ENCODE measurements at regions not wholly inside any gene's neighbourhood (a gene's known extent, or its start where the extent isn't known, plus 50 kb on each side); places are given as distances from the start of the nearest gene placed in this dataset.

GRCh38 chr2:105545730-105546627 lies 147.1 kb upstream of the FHL2 start:
- Mint-ChIP-seq H3K4me1 (ENCODE audit: low read depth) (peaks cover 10% of the 10 kb centered on the region), H3K9me3 (no peaks in the 10 kb centered on the region), H3K36me3 (ENCODE audit: low read depth) (no peaks in the 10 kb centered on the region), H3K27ac (no peak overlapping the region), H3K27me3 (ENCODE audit: insufficient read depth) (peaks cover 20% of the 10 kb centered on the region), H3K4me3 (no peak overlapping the region)
- TF ChIP-seq CTCF (IDR thresholded peaks at IDR 0.05): peak; percentile 94
- DNase-seq: peak; percentile 60

DNA sequence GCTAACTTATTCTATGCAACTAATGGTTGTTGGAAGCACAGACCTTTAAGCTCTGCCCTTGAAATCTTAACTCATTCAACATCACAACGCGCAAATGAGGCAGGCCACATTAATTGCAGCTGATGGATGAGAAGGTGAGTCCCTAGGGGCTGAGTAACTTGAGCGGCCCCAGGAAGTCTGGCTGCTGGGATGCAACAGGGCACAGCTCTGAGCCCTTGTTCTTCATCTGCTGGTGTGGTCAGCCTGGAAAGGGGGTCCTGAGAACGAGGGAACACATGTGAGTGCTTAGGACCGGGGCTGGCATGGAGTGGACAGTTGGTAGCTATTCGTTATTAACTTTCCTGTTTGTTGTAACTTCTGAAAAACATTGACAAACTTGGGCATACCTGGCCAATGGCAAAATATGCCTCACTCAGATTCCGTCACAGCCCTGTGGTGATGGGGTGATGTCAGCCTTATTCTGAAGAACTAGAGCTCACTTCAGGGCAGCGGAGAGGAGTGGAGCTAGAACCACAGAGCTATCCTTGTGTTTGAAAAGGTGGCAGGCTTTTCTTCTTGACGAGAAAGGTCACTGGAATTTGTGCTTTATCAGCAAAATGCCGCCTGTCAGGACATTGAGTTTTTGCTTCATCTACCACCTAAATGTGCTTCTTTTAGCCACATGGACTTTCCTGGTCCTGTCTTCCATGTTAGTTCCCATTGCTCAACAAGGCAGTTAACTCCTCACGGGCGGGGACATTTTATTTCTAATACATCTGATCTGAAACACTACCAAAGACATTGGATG lies 145.9 kb upstream of the FHL2 start:
- TF ChIP-seq CTCF (IDR thresholded peaks at IDR 0.05): no peak
- Mint-ChIP-seq H3K36me3 (ENCODE audit: low read depth) (no peaks in the 10 kb centered on the region), H3K9me3 (no peaks in the 10 kb centered on the region), H3K4me1 (ENCODE audit: low read depth) (peaks cover 21% of the 10 kb centered on the region), H3K4me3 (no peak overlapping the region), H3K27ac (no peak overlapping the region), H3K27me3 (ENCODE audit: insufficient read depth) (peaks cover 17% of the 10 kb centered on the region)
- no peak for DNase-seq

GRCh38 chr2:105541189-105542050 lies 142.6 kb upstream of the FHL2 start:
- no peak for TF ChIP-seq CTCF (IDR thresholded peaks at IDR 0.05)
- no peaks in the 10 kb centered on the region for H3K9me3 Mint-ChIP-seq
- DNase-seq: no peak

GRCh38 chr2:105540642-105541041 lies 141.8 kb upstream of the FHL2 start:
- TF ChIP-seq CTCF (IDR thresholded peaks at IDR 0.05): no peak
- peaks cover 21% of the 10 kb centered on the region for H3K4me1 Mint-ChIP-seq (ENCODE audit: low read depth)
- no peak overlapping the region for H3K4me3 Mint-ChIP-seq
- H3K27ac Mint-ChIP-seq: no peak overlapping the region
- DNase-seq: no peak
- H3K36me3 Mint-ChIP-seq (ENCODE audit: low read depth): no peaks in the 10 kb centered on the region
- no peaks in the 10 kb centered on the region; the same call in 1 of the 2 replicates for H3K9me3 Mint-ChIP-seq
- H3K27me3 Mint-ChIP-seq (ENCODE audit: insufficient read depth): peaks cover 27% of the 10 kb centered on the region

More at GRCh38 chr2:105541189-105542050, 142.6 kb upstream of the FHL2 start:
- H3K4me1 Mint-ChIP-seq (ENCODE audit: low read depth): peaks cover 21% of the 10 kb centered on the region
- no peak overlapping the region for H3K4me3 Mint-ChIP-seq
- no peaks in the 10 kb centered on the region for H3K36me3 Mint-ChIP-seq (ENCODE audit: low read depth)
- H3K27me3 Mint-ChIP-seq (ENCODE audit: insufficient read depth): peaks cover 23% of the 10 kb centered on the region
- H3K27ac Mint-ChIP-seq: no peak overlapping the region

DNA sequence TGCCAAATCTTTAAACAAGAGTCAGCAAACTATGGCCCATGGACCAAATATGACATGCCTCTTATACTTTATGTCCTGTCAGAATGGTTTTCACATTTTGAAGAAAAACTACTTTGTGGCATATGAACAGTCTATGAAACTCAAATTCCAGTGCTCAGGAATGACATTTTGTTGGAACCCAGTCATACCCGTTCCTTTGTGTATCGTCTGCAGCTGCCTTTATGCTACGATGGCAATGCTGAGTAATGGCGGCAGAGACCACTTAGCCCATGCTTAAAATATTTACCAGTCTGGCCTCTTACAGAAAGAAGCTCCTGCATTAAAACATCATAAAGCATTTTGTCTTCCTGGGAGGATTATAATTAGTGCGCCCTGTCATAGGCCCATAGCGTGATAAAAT lies 140.5 kb upstream of the FHL2 start:
- peaks cover 21% of the 10 kb centered on the region for H3K4me1 Mint-ChIP-seq (ENCODE audit: low read depth)
- no peak overlapping the region for H3K4me3 Mint-ChIP-seq
- no peaks in the 10 kb centered on the region; the same call in 1 of the 2 replicates for H3K9me3 Mint-ChIP-seq
- H3K27ac Mint-ChIP-seq: no peak overlapping the region
- H3K27me3 Mint-ChIP-seq (ENCODE audit: insufficient read depth): peaks cover 30% of the 10 kb centered on the region
- no peaks in the 10 kb centered on the region for H3K36me3 Mint-ChIP-seq (ENCODE audit: low read depth)
- no peak for DNase-seq
- no peak for TF ChIP-seq CTCF (IDR thresholded peaks at IDR 0.05)
